Testis (tissue), 2 donors: ENCODE measurements at regions not wholly inside any gene's neighbourhood (a gene's known extent, or its start where the extent isn't known, plus 50 kb on each side); places are given as distances from the start of the nearest gene placed in this dataset.

Experiments
- DNase-seq: peaks from one replicate; pipeline ENCODE4 v3.0.0-alpha.2; 2019
- H3K27ac ChIP-seq, 2 donors: fragments of 200-600 bp; sonication (generic); one replicate each; pipeline ENCODE4 v1.5.1; 2019
- H3K27me3 ChIP-seq: fragments of 200-600 bp; sonication (generic); one replicate; pipeline ENCODE4 v1.5.1; 2019
- H3K36me3 ChIP-seq: fragments of 200-600 bp; sonication (generic); one replicate; pipeline ENCODE4 v1.5.1; 2017; ENCODE audit warnings: low read depth; ENCODE audit errors: missing control alignments
- H3K4me1 ChIP-seq: fragments of 200-600 bp; sonication (generic); one replicate; pipeline ENCODE4 v1.5.1; 2019
- H3K4me3 ChIP-seq, 2 donors: fragments of 200-600 bp; sonication (generic); one replicate each; pipeline ENCODE4 v1.5.1; 2017 to 2019
- H3K9me3 ChIP-seq: fragments of 200-600 bp; sonication (generic); one replicate; pipeline ENCODE4 v1.5.1; 2017
- POLR2A ChIP-seq: fragments of 450-650 bp; IDR thresholded peaks from one replicate; pipeline ENCODE4 v1.6.1; 2017; ENCODE audit warnings: antibody characterized with exemption, mild to moderate bottlenecking, moderate library complexity
- WGBS, 2 donors: methylation state at CpG; one replicate each; pipeline ENCODE4 v1.1.5; 2018; 5-methylcytosine and 5-hydroxymethylcytosine counted together
- intact Hi-C: fragments of 100-400 bp; cut with DNase I; formaldehyde crosslinking; loops from one replicate; pipeline ENCODE4 v1.15.1; 2023; ENCODE audit warnings: low total_unique reads
- TF ChIP-seq, protein P1 (sequence below), 3 experiments: fragments of 450-650 bp in 2 of 3; fragments of 200-600 bp in 1 of 3; sonication (generic) in 1 of 3; IDR thresholded peaks; one replicate each; pipeline ENCODE4 v1.5.1; 2016 to 2019; ENCODE audit warnings: antibody characterized with exemption in 3 of 3, mild to moderate bottlenecking in 2 of 3, moderate library complexity in 1 of 3

DNA sequence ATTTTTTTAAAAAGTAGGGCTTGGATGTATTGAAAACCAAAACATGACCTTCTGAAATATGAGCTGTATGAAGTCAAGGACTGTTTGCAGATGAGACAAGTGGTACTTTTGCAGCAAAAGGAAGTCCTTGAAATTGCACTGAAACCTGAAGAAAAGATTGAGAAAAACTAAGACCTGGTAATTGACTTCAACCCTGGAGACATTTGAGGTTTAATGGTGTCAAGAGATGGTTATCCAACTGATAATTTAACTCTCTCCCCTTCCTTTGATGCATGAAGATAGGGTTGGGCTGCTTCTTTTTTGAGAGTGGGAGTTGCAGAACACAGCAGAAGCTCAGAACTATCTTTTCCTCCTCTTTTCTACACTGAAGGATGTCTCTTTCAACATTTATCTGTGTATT lies 180.9 kb upstream of the DTNBP1 start:
- no peaks in the 10 kb centered on the region for H3K27me3 ChIP-seq
- H3K27ac ChIP-seq: no peak overlapping the region
- TF ChIP-seq, protein P1, sequence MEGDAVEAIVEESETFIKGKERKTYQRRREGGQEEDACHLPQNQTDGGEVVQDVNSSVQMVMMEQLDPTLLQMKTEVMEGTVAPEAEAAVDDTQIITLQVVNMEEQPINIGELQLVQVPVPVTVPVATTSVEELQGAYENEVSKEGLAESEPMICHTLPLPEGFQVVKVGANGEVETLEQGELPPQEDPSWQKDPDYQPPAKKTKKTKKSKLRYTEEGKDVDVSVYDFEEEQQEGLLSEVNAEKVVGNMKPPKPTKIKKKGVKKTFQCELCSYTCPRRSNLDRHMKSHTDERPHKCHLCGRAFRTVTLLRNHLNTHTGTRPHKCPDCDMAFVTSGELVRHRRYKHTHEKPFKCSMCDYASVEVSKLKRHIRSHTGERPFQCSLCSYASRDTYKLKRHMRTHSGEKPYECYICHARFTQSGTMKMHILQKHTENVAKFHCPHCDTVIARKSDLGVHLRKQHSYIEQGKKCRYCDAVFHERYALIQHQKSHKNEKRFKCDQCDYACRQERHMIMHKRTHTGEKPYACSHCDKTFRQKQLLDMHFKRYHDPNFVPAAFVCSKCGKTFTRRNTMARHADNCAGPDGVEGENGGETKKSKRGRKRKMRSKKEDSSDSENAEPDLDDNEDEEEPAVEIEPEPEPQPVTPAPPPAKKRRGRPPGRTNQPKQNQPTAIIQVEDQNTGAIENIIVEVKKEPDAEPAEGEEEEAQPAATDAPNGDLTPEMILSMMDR (IDR thresholded peaks at IDR 0.05): no peak
- TF ChIP-seq POLR2A: no peak
- intact Hi-C loops: no loop called here
- no peak for DNase-seq
- no peaks in the 10 kb centered on the region for H3K4me1 ChIP-seq
- H3K36me3 ChIP-seq: no peaks in the 10 kb centered on the region
- no peaks in the 10 kb centered on the region for H3K9me3 ChIP-seq
- H3K4me3 ChIP-seq: no peak overlapping the region

DNA sequence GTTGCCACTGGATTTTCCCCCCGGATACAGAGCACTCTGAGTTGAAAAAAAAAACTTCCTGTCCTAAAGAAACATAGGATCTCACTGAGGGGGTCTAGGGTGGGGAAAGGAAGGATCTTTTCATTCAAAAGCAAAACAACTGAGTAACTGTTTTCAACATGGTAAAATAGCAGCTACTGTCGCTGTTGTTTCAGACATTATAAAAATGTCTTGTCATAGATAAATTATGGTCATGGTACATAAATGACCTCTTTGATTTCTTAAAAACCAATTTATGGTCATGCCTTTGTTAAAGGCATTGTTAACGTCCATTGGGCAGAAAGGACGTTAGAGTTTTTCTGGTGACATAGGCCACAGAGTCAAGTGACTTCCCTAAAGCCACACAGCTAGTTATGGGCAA lies 180.4 kb upstream of the DTNBP1 start:
- WGBS, 2 donors: 57 to 77% methylated on average over 4 of the region's 4 CpGs
- no peak overlapping the region for H3K4me3 ChIP-seq
- TF ChIP-seq, protein P1 (IDR thresholded peaks at IDR 0.05): no peak
- TF ChIP-seq POLR2A: no peak
- no peaks in the 10 kb centered on the region for H3K4me1 ChIP-seq
- intact Hi-C loops: no loop called here
- no peak overlapping the region for H3K27ac ChIP-seq
- H3K9me3 ChIP-seq: no peaks in the 10 kb centered on the region
- no peaks in the 10 kb centered on the region for H3K36me3 ChIP-seq
- no peaks in the 10 kb centered on the region for H3K27me3 ChIP-seq
- DNase-seq: no peak

DNA sequence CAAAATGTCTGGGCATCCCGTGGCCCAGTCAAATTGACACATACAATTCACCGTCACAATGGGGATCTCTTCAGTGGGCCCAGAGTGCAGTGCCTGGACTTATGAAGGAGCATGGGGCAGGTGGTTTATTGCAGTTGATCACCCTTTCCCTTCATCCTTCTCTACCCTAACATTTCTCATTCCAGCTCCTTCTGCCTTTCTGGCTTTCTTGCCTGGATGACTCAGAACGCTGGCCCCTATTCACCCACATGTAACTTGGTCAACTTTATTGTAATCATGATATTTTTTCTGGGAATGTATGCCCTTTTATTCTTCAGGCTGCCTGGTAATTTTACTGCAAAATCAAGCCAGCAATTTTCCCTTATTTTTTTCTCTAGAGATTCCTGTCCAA lies 179.9 kb upstream of the DTNBP1 start:
- no peak for TF ChIP-seq POLR2A
- TF ChIP-seq, protein P1 (IDR thresholded peaks at IDR 0.05): no peak
- Histone ChIP-seq H3K9me3 (no peaks in the 10 kb centered on the region), H3K27ac (no peak overlapping the region), H3K27me3 (no peaks in the 10 kb centered on the region), H3K36me3 (no peaks in the 10 kb centered on the region), H3K4me1 (no peaks in the 10 kb centered on the region), H3K4me3 (no peak overlapping the region)
- intact Hi-C loops: no loop called here
- no peak for DNase-seq
- 86 to 88% methylated on average over 3 of the region's 3 CpGs for WGBS, 2 donors

DNA sequence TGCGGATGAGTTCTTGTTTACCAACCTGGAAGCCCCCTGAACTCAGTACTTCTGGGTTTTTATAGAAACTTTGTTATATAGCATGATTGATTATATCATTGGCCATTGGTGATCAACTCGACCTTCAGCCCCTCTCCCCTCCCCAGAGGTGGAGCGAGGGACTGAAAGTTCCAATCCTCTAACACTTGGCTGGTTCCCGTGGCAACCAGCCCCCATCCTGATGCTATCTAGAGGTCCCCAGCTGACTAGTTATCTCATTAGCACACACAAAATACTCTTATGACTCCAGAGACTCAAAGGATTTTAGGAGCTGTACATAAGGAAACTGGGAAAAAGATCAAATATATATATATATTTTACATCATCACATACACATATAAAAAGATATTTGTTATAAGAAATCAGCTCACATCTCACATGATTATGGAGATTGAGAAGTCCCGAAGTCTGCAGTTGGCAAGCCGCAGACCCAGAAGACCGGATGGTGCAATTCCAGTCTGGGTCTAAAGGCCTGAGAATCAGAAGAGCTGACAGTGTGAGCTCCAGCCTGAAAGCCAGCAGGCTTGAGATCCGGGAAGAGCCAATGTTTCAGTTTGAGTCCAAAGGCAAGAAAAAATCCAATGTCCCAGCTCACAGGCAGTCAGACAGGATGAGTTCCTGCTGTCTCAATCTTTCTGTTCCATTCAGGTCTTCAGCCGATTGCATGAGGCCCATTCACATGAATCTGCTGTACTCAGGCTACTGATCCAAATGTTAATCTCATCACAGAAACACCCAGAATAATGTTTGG lies 179.3 kb upstream of the DTNBP1 start:
- WGBS, 2 donors: 78 to 84% methylated on average over 9 of the region's 9 CpGs
- Histone ChIP-seq H3K4me3 (no peak overlapping the region), H3K36me3 (no peaks in the 10 kb centered on the region), H3K27ac (no peak overlapping the region), H3K4me1 (no peaks in the 10 kb centered on the region), H3K27me3 (no peaks in the 10 kb centered on the region), H3K9me3 (no peaks in the 10 kb centered on the region)
- no peak for DNase-seq
- TF ChIP-seq POLR2A: no peak
- TF ChIP-seq, protein P1 (IDR thresholded peaks at IDR 0.05): no peak
- intact Hi-C loops: no loop called here

DNA sequence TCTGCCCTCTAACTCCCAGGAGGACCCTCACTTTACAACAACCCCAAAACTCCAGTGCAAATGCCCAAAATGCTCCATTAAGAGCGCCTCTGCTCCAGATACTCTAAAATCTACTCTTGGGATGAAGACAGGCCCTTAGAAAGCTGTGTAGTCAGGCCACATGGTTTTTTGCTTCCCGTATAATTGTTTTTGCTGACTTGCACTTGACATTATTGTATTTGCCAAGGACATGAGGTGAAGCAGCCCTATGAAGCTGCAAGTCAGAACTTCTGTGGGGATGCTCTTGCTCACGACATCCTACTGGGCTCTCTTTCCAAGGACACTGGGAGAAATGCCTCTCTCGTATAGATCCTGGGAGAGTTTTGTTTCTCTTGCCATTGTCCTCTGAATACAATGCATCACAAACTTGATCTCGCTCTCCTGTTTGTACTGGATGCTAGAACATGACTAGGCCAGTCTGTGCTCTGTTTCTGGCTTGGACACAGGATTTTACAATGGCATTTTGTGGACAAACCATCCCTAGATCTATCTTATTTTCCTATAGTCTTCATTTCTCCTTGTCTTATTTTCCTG lies 177.2 kb upstream of the DTNBP1 start:
- 58 to 75% methylated on average over 5 of the region's 5 CpGs for WGBS, 2 donors
- no peak for DNase-seq
- Histone ChIP-seq H3K27ac (no peak overlapping the region), H3K9me3 (no peaks in the 10 kb centered on the region), H3K36me3 (no peaks in the 10 kb centered on the region), H3K4me3 (no peak overlapping the region), H3K27me3 (no peaks in the 10 kb centered on the region), H3K4me1 (no peaks in the 10 kb centered on the region)
- intact Hi-C loops: no loop called here
- TF ChIP-seq, protein P1 (IDR thresholded peaks at IDR 0.05): no peak
- TF ChIP-seq POLR2A: no peak
